ENCODE measurements at regions not wholly inside any gene's neighbourhood (a gene's known extent, or its start where the extent isn't known, plus 50 kb on each side); places are given as distances from the start of the nearest gene placed in this dataset.

DNA sequence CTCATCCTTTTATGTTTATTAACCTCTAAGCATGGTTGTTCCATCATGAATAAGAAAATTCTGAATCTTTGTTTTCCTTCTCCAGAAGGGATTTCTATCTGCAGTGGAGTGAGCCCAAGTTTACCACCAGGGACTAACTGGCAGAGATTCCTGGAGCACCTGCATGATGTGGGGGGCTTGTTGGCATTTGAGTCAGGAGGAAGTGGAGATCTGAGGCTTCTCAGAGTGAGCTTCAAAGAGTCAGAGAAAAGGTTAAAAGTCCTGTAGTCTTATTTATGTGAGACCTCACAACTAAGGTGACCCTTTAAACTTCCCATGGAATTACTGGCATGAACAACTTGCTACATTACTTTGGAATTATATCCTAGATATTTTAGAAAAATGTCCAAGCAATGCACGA, 138.1 kb upstream of the SLC24A3 start (continued):
- TF ChIP-seq, protein P1, sequence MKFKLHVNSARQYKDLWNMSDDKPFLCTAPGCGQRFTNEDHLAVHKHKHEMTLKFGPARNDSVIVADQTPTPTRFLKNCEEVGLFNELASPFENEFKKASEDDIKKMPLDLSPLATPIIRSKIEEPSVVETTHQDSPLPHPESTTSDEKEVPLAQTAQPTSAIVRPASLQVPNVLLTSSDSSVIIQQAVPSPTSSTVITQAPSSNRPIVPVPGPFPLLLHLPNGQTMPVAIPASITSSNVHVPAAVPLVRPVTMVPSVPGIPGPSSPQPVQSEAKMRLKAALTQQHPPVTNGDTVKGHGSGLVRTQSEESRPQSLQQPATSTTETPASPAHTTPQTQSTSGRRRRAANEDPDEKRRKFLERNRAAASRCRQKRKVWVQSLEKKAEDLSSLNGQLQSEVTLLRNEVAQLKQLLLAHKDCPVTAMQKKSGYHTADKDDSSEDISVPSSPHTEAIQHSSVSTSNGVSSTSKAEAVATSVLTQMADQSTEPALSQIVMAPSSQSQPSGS (CRISPR knock-in tag; IDR thresholded peaks at IDR 0.05; ENCODE audit: borderline replicate concordance, low read depth), result no peak
- TF ChIP-seq, protein P2, sequence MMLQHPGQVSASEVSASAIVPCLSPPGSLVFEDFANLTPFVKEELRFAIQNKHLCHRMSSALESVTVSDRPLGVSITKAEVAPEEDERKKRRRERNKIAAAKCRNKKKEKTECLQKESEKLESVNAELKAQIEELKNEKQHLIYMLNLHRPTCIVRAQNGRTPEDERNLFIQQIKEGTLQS (CRISPR knock-in tag; conservative IDR thresholded peaks at IDR 0.05), result no peak
- TF ChIP-seq, protein P3, sequence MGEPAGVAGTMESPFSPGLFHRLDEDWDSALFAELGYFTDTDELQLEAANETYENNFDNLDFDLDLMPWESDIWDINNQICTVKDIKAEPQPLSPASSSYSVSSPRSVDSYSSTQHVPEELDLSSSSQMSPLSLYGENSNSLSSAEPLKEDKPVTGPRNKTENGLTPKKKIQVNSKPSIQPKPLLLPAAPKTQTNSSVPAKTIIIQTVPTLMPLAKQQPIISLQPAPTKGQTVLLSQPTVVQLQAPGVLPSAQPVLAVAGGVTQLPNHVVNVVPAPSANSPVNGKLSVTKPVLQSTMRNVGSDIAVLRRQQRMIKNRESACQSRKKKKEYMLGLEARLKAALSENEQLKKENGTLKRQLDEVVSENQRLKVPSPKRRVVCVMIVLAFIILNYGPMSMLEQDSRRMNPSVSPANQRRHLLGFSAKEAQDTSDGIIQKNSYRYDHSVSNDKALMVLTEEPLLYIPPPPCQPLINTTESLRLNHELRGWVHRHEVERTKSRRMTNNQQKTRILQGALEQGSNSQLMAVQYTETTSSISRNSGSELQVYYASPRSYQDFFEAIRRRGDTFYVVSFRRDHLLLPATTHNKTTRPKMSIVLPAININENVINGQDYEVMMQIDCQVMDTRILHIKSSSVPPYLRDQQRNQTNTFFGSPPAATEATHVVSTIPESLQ (CRISPR knock-in tag; IDR thresholded peaks at IDR 0.05), result no peak
- TF ChIP-seq, protein P4, sequence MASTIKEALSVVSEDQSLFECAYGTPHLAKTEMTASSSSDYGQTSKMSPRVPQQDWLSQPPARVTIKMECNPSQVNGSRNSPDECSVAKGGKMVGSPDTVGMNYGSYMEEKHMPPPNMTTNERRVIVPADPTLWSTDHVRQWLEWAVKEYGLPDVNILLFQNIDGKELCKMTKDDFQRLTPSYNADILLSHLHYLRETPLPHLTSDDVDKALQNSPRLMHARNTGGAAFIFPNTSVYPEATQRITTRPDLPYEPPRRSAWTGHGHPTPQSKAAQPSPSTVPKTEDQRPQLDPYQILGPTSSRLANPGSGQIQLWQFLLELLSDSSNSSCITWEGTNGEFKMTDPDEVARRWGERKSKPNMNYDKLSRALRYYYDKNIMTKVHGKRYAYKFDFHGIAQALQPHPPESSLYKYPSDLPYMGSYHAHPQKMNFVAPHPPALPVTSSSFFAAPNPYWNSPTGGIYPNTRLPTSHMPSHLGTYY (CRISPR knock-in tag; IDR thresholded peaks at IDR 0.05), result no peak
- TF ChIP-seq SP1 (CRISPR knock-in tag; conservative IDR thresholded peaks at IDR 0.05) (no peak), ZNF138 (CRISPR knock-in tag; conservative IDR thresholded peaks at IDR 0.05) (no peak), NR2C2 (CRISPR knock-in tag; IDR thresholded peaks at IDR 0.05) (no peak)
- TF ChIP-seq, protein P5, sequence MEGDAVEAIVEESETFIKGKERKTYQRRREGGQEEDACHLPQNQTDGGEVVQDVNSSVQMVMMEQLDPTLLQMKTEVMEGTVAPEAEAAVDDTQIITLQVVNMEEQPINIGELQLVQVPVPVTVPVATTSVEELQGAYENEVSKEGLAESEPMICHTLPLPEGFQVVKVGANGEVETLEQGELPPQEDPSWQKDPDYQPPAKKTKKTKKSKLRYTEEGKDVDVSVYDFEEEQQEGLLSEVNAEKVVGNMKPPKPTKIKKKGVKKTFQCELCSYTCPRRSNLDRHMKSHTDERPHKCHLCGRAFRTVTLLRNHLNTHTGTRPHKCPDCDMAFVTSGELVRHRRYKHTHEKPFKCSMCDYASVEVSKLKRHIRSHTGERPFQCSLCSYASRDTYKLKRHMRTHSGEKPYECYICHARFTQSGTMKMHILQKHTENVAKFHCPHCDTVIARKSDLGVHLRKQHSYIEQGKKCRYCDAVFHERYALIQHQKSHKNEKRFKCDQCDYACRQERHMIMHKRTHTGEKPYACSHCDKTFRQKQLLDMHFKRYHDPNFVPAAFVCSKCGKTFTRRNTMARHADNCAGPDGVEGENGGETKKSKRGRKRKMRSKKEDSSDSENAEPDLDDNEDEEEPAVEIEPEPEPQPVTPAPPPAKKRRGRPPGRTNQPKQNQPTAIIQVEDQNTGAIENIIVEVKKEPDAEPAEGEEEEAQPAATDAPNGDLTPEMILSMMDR (IDR thresholded peaks at IDR 0.05), result no peak

DNA sequence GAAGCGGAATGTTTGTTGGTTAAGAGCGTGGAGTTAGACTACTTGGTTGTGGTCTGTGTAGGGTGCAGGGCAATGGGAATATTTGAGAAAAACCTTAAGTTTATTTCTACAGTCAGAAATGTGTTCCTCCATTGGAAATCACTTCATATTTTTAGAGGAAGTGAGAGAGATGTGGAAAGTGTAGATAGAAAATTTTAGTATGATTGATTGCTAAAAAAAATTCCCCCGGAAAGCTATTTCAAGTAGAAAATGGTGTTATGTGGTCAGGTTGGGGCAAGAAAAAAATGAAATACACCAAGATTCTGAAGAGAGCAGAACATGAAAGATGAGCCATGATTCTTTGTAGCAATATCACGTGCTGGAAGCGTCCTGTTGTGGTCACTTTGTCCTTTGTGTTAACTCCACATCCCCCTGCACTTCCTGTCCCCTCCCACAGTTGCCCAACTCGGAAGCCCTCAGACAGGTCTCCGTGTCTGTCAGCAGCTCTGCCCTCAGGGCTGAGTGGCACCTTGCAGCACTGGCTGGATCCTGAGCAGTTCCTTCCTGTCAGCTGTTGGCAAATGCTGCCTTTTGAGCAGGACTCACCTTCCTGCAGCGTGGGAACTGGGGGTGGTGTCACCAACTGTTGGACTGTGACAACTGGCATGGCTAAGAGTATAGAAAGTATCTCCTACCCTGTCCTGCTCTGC, 137.5 kb upstream of the SLC24A3 start:
- ChIA-PET CTCF (interaction anchor here (1.1 to 2.7 kb wide), 5 partner anchors 41 to 521 kb away, joined by 3 to 41 read pairs (median 5); no protein-coding TSS in a partner anchor), POLR2A (no interaction called here)
- Mint-ChIP-seq H3K4me3 (no peak overlapping the region), H3K9me3 (peaks cover 2% of the 10 kb centered on the region), H3K27ac (no peak overlapping the region), H3K27me3 (ENCODE audit: low read depth) (no peaks in the 10 kb centered on the region; the same call in 1 of the 2 replicates), H3K4me1 (peaks cover 21% of the 10 kb centered on the region), H3K36me3 (no peaks in the 10 kb centered on the region)
- DNase-seq (ENCODE audit: low spot score) (no peak), ATAC-seq (no peak)
- no peak for TF ChIP-seq NR2C2 (CRISPR knock-in tag; IDR thresholded peaks at IDR 0.05)

DNA sequence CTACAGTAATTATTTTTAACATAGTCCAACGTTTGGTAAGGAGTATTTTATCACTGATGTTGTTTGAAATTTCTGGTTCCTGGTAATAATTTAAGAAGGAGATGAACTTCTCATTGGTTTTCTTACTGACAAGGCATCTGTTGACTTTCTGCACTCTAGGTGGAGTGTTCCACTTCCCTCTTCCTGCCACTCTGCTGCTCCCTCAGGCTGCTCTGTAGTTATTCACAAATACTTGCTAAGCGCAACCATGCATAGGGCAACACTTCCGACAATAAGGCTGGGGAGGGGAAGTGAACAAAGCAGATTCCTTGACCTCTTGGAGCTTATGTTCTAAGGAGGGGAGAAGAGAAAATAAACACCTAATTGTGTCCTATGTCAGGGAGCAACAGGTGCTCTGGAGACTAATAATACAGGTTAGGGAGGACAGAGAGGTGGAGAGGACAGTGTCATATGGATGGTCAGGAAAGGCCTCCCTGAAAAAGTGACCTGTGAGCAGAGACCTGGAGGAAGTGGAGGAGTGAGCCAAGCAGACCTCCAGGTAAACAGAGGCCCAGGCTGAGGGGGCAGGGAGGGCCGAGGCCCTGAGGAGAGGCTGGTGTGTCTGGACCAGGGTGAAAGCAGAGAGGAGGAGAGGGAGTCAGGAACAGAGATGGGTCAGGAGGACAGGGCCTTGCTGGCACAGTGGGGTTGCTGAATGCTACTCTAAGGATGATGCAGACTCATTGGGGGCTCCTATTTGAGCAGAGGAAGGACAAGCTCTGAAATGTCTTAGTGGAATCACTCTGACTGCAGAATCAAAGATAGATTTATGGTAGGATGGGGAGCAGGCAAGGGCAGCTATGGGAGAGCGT, 134.8 kb upstream of the SLC24A3 start:
- Mint-ChIP-seq H3K27me3 (ENCODE audit: low read depth) (no peaks in the 10 kb centered on the region; the same call in 1 of the 2 replicates), H3K9me3 (peaks cover 19% of the 10 kb centered on the region), H3K4me1 (peaks cover 21% of the 10 kb centered on the region), H3K4me3 (no peak overlapping the region), H3K36me3 (no peaks in the 10 kb centered on the region), H3K27ac (no peak overlapping the region)
- ChIA-PET POLR2A (no interaction called here), CTCF (interaction anchor here (1.1 kb wide), 1 partner anchor 173 kb away, joined by 3 read pairs; no protein-coding TSS in a partner anchor)
- DNase-seq (ENCODE audit: low spot score), result no peak
- no peak for ATAC-seq
- TF ChIP-seq PRRX2 (CRISPR knock-in tag; IDR thresholded peaks at IDR 0.05) (no peak), ELF4 (CRISPR knock-in tag; IDR thresholded peaks at IDR 0.05; ENCODE audit: low read depth) (no peak), GTF2I (CRISPR knock-in tag; conservative IDR thresholded peaks at IDR 0.05) (no peak), TEAD1 (CRISPR knock-in tag; IDR thresholded peaks at IDR 0.05) (no peak), ZNF263 (CRISPR knock-in tag; IDR thresholded peaks at IDR 0.05; ENCODE audit: low read depth) (no peak), JUN (CRISPR knock-in tag; IDR thresholded peaks at IDR 0.05) (no peak)
- TF ChIP-seq, protein P6, sequence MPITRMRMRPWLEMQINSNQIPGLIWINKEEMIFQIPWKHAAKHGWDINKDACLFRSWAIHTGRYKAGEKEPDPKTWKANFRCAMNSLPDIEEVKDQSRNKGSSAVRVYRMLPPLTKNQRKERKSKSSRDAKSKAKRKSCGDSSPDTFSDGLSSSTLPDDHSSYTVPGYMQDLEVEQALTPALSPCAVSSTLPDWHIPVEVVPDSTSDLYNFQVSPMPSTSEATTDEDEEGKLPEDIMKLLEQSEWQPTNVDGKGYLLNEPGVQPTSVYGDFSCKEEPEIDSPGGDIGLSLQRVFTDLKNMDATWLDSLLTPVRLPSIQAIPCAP (CRISPR knock-in tag; IDR thresholded peaks at IDR 0.05), result no peak
- TF ChIP-seq, protein P7, sequence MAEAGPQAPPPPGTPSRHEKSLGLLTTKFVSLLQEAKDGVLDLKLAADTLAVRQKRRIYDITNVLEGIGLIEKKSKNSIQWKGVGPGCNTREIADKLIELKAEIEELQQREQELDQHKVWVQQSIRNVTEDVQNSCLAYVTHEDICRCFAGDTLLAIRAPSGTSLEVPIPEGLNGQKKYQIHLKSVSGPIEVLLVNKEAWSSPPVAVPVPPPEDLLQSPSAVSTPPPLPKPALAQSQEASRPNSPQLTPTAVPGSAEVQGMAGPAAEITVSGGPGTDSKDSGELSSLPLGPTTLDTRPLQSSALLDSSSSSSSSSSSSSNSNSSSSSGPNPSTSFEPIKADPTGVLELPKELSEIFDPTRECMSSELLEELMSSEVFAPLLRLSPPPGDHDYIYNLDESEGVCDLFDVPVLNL (CRISPR knock-in tag; IDR thresholded peaks at IDR 0.05; ENCODE audit: borderline replicate concordance, low read depth), result no peak
- TF ChIP-seq, protein P8, sequence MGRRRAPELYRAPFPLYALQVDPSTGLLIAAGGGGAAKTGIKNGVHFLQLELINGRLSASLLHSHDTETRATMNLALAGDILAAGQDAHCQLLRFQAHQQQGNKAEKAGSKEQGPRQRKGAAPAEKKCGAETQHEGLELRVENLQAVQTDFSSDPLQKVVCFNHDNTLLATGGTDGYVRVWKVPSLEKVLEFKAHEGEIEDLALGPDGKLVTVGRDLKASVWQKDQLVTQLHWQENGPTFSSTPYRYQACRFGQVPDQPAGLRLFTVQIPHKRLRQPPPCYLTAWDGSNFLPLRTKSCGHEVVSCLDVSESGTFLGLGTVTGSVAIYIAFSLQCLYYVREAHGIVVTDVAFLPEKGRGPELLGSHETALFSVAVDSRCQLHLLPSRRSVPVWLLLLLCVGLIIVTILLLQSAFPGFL (CRISPR knock-in tag; IDR thresholded peaks at IDR 0.05; ENCODE audit: borderline replicate concordance), result no peak

Measured in WTC11 (cell line).